KG1 (cell line): ENCODE measurements at regions not wholly inside any gene's neighbourhood (a gene's known extent, or its start where the extent isn't known, plus 50 kb on each side); places are given as distances from the start of the nearest gene placed in this dataset.

Experiments used
- DNase-seq: peaks from one replicate; lab custom pipeline; 2025; lab: John Stamatoyannopoulos, UW

DNA sequence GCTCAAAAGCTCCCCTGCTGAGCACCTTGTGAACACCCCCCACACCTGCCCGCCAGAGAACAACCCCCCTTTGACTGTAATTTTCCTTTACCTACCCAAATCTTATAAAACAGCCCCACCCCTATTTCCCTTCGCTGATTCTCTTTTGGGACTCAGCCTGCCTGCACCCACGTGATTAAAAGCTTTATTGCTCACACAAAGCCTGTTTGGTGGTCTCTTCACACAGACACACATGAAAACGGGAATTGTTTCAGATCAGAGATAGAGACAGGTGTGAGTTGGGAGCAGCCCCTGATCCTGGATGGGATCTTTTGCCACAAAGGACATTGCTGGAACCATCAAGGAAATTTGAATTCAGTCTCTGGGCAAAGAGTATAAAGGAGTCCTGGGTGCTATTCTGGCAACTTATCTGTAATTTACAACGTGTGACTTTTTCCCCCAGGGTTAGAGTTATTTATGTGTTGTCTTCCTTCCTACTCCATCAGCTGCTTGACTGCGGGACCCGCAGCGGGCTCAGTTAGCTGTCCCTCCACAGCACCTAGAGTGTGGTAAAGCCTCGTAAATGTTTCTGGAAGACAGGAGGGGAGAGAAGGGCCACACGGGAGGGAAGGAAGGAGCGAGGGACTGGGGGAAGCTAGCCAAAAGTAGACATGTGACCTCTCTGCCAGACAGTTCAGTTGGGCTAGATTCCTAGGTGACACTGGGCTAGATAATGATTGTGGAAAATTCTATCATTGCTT, 437.0 kb downstream of the ZNF608 start:
- no peak for DNase-seq

DNA sequence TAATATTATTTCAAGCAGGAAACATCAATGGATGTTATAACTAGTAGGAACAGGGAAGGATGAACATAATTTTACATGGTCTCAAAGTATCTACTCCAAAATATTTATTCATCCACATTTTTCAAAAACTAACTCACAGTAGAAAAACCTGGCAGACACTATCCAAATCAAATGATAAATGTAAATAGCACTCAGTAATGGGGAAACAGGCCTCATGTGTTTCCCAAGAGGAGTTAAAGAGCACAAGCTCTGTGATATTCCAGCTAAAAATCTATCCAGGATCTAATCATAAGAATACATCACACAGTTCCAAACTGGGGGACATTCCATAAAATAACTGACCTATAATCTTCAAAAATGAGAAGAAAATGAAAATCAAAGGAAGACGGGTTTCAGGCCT, 443.1 kb downstream of the ZNF608 start:
- no peak for DNase-seq

DNA sequence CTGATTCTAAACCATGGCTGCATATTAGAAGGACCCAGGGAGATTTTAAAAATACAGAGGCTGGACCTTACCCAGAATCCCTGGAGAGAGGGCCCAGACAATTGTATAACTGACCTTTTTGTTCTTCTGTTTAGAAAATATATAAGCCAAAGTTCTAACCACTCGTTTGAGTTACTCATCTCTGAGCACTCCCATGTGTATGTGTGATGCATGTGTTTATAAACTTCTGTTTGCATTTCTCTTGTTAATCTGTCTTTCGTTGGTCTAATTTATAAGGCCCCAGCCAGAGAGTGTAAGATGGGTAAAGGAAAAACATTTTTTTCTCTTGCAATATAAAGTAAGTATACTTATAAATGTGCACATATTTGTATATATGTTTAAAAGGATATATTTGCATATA, 443.9 kb downstream of the ZNF608 start:
- DNase-seq = no peak

DNA sequence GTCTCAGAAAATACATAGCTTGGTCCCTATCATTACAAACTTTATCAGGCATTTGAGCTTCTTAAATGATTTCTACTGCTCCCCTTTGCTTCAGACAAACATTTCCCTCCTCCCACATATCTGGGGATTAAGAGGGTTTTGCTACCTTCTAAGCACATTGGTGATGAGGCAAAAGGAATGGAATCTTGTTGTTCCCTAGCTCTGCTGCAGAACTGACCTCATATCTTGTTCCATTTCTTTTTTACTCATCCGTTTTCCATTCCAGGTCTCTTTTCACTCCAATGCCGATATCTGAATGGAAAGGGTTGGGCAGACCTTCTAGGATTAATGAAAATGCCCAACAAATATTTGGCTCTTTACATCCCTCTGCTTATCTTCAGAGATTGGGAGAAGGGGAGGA, 444.6 kb downstream of the ZNF608 start:
- no peak for DNase-seq

DNA sequence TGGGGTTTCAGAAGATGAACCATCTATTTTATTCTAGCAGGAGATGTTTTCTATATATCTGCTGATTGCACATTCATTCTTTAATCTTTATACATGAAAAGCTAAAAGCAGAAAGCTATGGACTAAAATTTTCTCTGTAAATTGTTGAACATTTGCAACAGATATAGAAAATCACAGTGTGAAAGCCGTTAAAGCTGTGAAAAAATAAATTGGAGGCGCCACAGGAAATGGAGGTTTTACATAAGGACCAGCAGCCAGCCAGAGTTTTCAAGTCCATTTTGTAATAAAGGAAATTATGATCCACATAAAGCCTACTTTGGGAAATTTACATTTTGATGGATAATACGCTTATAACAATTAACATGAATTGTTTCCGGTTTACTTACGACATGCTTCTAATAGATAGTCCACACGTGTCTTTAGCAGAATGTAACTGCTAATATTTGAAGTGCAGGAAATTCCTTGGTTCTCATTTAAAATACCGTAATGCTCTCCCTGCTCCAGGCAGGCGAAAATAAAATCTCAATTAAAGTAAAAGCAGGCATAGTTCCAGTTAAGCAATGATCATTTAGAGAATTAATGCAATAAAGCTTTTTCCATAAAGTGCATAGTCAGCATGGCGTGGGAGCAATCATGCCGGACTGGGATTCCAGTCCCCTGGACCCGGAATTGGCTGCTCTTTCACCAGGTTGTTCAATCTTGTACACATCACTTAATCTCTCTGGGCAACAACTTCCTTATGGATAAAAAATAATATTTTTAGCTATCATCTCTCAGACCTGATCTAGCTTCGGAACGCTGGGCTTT, 445.4 kb downstream of the ZNF608 start:
- no peak for DNase-seq

DNA sequence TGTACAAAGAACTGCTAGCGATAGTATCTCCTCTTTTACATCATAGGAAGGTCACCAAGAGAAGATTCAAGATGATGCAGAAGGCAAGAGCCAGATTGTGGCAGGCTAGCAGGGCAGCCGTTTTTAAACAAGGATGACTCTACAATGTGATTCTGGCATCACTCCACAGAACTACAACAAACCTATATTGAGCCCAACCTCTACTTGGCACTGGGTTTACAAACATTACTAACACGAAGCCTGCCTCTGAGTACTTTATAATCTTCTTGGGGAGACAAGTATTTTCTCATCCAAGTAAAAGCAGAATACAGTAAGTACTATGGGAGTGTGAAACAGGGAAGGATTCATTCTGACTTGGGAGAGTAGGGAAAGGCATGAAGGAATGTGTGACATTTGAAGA, 448.6 kb downstream of the ZNF608 start:
- no peak for DNase-seq

DNA sequence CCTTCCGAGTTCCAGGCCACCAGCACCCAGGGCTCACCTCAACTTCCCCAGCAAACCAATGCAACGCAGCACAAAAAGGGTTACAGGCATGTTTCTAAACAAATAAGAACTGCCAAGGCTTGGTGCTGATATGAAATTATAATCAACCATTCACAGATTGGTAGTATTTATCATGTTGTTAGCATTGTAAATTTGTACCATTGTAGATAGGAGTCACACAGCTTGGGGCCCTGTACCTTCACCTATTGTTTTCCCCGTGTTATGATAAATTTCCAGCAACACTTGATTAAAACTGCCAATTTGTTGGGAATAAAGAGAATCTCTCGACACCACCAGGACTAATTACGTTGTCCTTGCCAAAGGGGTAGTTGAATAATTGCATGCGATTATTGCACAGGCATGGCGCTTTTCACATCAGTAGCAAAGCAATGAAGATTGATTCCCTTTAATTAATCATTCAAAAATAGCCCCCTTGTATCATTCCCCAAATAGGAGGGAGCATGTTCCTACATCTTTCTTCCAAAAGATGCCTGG, 454.1 kb downstream of the ZNF608 start:
- DNase-seq = no peak

DNA sequence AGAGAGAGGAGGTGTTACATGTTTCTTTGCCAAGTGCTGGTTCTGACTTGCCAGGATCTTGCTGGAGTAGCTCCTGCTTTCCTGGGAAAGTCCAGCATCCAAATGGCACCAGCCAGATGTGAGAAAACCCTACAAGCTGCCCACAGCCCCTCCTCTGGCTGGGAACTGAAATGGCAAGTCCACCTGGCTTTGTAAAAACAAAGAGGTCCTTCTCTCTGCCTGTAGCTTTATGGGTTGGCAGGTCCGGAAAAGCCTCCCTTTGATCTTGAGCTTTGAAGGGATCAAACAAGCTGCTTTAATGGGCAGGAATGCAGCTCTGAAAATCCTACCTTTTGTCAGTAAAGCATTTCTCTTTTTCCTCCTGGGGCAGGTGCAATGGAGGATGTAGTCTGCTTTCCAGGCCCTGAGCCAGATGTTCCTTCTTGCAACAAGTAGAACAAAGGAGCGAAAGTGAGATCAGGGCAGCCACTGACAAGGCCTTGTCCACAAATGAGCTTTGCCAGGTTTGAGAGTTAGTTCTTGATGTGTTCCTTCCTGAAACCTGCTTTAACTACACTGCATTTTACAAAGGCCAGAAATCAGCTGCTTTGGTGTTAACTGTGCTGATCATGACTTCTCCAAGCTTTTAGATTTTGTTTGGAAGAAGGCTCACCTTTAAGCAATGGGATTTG, 456.7 kb downstream of the ZNF608 start:
- no peak for DNase-seq

DNA sequence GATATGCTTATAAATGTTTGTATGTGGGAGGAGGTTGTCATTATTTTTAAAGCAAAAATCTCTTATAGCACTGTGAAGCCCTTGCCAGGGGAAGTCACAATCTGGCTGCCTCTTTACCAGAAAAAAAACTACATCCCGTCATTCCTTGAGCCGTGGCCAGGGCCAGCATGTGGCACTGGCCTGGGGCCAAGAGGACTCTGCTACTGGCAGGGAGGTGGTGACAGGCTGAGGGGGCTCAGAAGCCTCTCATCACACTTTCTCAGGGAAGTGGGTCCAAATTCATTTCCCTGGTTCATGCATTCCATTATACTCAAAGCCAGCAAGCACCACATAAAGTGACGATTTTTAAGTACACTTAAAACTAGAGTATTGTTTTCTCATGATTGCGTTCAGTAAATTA, 457.3 kb downstream of the ZNF608 start:
- no peak for DNase-seq

DNA sequence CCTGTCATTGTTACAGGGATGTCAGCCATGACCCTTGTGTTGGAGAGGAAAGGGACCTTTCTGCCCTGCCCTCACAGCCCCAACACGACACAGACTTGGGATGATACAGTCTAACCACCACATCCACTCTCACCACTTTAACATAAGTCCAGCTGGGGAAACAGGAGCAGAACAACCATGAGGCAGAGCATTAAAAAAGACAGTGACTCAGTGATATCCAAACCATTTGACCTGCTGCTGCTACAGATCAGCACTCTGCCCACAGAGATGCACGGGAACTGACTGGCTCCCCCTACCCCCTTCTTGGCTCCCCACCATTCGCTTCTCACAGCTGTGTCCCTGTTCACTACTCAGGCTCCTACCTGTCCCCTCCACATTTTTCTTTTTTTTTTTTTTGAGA, 458.6 kb downstream of the ZNF608 start:
- no peak for DNase-seq

DNA sequence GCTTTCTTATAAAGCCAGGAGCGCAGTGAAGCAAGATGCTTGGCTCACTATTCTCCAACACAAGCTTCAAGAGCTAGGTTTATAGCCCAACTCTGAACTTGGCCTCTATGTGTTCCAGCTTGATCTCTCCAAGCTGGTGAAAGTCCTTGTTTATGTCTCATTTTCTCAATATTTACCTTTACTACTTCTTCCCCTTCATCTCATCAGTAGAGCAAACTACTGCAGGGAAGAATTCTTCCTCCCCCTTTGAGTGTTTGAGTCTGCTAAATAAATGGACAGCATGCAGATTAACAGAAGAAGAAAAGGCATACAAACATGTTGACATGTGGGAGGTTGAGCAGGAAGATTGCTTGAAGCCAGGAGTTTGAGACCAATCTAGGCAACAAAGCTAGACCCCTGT, 460.7 kb downstream of the ZNF608 start:
- DNase-seq = no peak

DNA sequence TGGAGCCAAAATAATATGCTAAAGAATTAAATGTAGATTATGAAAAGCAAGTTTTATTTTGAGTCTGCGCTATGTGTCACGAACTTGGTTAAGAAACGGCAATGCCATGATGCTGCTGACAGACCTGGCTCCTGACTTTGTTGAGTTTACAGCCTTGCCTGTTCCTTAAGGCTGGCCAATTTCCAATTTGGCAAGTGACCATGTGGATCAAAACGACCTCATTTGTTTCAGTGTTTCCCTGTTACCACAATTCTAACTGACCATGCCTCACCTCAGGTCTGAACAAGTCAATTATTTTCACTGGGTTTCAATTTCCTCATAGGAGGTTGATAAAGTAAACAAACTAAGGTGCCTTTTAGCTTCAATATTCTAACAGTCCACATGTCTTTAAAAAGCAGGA, 461.4 kb downstream of the ZNF608 start:
- DNase-seq = no peak

DNA sequence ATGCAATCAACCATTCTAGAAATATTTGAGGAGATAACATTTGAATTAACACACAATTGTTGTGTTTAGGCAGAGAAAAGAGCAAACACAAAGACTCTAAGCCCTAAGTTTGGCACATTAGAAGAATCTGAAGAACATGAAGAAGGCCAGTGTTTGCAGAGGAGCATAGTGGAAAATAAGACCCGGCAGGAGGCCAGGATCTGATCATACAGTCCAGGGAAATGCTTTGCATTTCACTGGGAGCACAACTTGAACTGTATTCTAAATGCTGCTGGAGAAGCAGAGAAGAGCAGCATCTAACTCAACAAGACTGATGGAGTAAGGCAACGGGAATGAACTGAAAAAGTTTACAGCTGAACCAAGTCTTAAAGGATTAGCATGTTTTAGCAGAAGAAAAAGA, 463.4 kb downstream of the ZNF608 start:
- no peak for DNase-seq

DNA sequence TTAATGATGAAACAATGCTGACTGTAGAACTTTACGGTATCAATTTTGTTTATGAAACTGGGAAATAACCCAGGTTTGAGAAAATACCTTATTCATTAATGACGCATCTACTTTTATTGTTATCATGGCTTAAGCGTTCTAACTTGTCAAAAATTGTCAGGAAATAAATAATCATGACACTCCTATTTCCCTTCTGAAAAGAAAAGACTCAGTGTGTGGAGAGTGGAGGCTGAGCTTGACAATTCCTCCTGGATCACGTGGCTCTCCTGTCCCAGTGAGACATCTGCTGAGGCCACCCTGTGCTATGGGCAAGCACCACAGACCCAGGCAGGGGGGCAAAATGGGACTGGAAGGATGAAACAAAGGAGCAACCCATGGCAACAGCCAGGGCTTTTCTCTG, 466.4 kb downstream of the ZNF608 start:
- no peak for DNase-seq

DNA sequence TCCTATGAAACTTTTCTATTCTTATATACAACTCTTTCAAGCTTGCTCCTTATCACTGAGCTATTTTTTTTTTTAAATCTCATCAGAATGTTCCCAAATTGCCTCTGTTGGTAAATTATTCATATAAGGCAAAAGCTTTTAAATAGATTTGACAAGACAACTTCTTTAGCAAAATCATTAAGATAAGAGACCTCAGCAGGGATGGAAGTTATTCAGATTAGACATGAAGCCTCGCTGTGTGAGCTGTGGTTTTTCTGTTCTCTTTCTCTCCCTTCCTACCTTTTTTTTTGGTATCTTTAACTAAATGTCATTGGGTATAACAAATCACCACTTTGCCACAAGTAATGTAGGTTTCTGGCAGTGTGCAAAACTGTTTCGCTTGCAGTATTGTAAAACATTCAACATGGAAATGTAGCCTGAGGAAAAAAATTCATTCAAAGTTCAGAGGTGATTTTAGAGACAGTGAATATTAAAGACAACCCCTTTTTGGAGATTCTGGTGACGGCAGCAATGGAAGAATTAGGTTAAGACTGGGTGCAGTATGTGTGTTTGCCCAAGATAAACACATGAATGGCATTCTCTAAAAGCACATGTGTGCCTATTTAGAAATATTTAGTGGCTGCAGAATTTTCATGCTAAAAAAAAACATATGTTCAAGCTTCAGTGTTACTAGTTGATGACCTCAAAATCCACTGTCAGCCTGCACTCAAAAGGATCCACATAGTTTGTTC, 467.1 kb downstream of the ZNF608 start:
- no peak for DNase-seq

DNA sequence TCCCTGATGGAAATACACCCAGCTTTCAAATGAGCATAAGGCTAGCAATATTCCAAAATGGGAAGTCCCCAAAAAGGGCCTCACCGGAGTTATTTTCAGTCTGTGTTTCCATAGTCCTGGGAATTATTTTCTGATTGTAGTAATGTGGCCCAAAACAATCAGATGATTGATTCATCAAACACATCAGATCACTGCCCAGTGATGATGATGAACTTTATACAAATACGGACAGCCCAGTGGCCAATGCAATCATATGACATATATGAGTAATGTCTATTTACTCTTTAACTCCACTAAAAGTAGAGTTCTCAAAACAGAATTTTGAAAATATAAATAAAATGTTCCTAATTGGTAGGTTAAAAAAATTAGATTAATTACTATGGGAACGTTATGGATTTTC, 467.8 kb downstream of the ZNF608 start:
- no peak for DNase-seq

DNA sequence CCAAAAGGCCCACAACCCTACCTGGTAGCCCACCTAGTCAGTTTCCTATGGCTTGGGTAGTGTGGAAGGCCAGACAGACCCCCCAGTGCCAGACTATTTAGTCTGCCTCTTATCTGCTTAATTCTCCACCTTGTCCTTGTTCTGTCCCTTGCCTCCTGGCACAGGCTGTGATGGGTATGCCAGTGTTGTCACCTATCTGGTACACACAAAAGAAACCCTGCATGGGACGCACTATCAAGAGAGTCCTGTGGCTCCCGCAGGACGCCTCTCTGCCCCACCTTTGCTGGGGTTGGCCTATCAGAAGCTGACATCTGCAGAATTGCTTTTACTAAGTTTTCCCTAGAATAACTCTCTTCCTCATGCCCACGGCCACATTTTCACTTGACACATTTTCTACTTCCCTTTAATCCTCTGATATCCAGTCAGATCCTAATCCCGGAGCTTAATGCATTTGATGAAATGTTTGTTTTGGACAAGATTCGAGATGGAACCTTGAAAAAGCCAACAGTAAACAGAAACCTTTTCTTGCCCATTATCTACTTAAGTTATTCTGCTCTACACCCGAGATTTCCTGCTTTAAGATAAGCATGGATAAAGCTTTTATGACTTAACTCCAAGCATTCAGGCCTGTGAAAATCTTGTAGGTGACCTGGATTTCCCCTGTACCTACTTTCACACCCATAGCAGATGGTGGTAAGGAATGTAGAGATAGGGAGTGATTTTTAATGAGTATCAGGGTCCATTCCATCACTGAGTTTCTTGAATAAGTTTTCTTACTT, 468.5 kb downstream of the ZNF608 start:
- no peak for DNase-seq

DNA sequence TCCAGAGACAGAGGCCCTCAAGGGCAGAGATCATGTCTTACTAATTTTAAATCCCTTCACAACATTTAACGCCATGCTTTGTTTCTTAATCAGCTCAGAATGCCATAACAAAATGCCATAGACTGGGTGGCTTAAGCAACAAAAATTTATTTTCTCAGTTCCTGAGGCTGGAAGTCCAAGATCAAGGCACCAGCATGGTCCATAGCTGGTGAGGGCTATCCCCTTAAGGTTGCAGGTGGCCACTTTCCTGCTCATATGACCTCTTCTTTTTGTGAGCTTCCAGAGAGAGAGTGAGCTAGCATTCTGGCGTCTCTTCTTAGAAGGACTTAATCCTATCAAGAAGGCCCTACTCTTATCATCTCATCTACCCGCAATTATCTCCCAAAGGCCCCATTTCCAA, 470.3 kb downstream of the ZNF608 start:
- DNase-seq = no peak

DNA sequence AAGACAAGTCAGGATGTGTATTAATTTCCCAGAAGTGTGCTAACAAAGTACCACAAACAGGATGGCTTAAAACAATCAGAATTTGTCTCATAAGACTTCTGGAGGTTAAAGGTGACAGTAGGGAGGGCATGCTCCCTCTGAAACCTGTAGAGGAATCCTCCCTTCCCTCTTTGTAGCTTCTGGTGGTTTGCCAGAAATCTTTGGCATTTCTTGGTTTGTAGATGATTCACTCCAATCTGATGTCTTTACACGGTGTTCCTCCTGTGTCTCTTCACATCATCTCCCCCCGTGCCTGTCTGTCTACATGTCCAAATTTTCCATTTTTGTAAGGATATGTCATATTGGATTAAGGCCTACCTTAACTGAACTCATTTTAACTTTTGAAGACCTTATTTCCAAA, 471.5 kb downstream of the ZNF608 start:
- DNase-seq = no peak

DNA sequence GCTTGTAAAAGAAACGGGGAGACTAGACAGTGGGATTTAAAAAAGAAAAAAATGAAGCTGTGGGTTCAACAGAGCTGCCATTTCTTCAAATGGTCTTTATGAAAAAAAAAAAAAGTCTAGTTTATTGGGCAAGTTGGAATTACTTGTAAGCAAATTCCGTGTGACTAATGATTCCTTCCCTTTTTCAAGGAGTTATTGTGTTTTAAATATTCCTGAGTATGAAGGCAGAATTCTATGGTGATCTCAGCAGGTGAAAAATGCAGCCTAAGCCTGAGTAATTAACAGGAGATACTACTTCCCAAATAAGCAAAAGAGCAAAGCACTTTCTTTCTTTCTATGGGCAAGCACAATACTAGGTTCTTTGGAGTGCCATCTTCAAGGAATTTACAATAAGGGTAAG, 481.9 kb downstream of the ZNF608 start:
- DNase-seq = no peak
